ENCODE measurements at regions not wholly inside any gene's neighbourhood (a gene's known extent, or its start where the extent isn't known, plus 50 kb on each side); places are given as distances from the start of the nearest gene placed in this dataset.

DNA sequence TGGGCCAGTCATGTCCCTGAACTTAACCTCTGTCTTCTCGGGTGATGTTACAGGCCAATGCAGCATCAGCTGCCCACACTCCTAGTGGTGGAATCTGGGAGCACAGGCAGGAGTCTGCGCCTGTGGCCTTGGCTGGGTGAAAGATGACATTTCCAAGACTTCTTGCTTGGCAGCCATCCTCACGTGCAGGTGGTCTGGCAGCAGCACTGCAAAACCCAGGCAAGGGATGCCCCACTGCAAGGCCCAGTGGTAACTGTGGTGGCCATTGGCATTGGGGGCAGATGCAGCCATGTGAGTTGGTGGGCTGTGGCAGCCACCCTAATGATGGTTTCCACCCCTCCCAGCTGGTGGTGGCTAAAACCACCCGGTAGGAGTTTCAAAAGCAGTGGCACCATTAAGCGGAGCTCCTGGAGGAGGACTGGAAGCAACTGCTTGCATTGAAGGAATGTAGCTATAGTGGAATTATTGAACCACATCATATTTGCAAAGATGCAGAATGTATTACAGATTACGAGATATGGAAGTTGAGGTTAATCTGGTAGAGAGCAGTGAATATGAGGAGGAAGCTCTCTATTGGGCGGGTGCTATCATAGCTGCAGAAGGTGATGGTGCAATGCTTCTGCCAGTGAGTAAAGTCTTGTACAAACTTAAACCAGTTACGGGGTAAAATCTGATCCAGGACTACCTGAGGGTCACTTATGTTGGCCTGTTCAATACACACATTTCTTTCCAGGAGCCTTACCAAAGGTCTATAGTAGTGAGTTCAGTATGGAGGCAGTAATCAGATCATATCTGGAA lies 120.7 kb upstream of the TOP3B start:
- Histone ChIP-seq H3K4me1 (ENCODE audit: control insufficient read depth in 1 of 2, insufficient read depth in 2 of 2, low read length in 2 of 2) (peaks cover 0 to 9% of the 10 kb centered on the region in 2 experiments; a peak in 2 of 4 replicates), H3K9ac (ENCODE audit: low read length) (no peak overlapping the region), H3K27ac (ENCODE audit: low read depth, low read length) (no peak overlapping the region), H3K9me2 (ENCODE audit: insufficient read depth) (no peaks in the 10 kb centered on the region), H3K27me3 (ENCODE audit: insufficient read depth, low read length) (no peaks in the 10 kb centered on the region), H2AFZ (ENCODE audit: low read depth, low read length, poor library complexity, severe bottlenecking) (no peak overlapping the region), H3K4me2 (ENCODE audit: low read length) (no peak overlapping the region), H4K20me1 (ENCODE audit: insufficient read depth) (no peaks in the 10 kb centered on the region), H3K4me3 (replicated peaks in 1 of 2; ENCODE audit: low read depth in 1 of 2, low read length in 2 of 2) (no peak overlapping the region), H3K9me3 (ENCODE audit: control insufficient read depth in 1 of 2, insufficient read depth in 1 of 2, low read depth in 1 of 2, low read length in 2 of 2) (no peaks in the 10 kb centered on the region), H3K36me3 (ENCODE audit: control insufficient read depth in 1 of 2, insufficient read depth in 2 of 2, low read length in 2 of 2) (no peaks in the 10 kb centered on the region), H3K79me2 (ENCODE audit: insufficient read depth, low read length) (no peaks in the 10 kb centered on the region)
- DNase-seq (ENCODE audit: low read depth, low spot score), result peak; percentile 21
- TF ChIP-seq CTCF (IDR thresholded peaks at IDR 0.05 in 2 of 3, conservative IDR thresholded peaks at IDR 0.05 in 1 of 3; ENCODE audit: borderline replicate concordance in 1 of 3, insufficient read depth in 1 of 3, low read depth in 2 of 3, low read length in 2 of 3) (peak in 2 of 3 experiments; percentile 65 to 71; a peak in 4 of 6 replicates), TCF7L2 (IDR thresholded peaks at IDR 0.05; ENCODE audit: borderline replicate concordance, extremely low read depth, insufficient read depth, insufficient read length) (no peak)
- intact Hi-C loops (cut with micrococcal nuclease), result loop anchor here (10.0 kb wide), 1 partner anchor 52 kb away; no protein-coding TSS in a partner anchor
- POLR2A ChIA-PET, result no interaction called here
- BruUV-seq (replicated peaks), result no TSS peak
- peak; percentile 85 for ATAC-seq
- RAD21 ChIA-PET (ENCODE audit: low non-redundant PET in 1 of 2, low total read pairs in 2 of 2, uncharacterized antibody in 2 of 2, unreplicated experiment in 2 of 2), result no interaction called here
- CTCF ChIA-PET, result no interaction called here
